Activated CD4-positive, alpha-beta T cell treated with anti-CD3 and anti-CD28 coated beads, Interleukin-2, amount 10 ng/mL, durations not matched to agents 7 days and 5 days (primary cell): ENCODE measurements at regions not wholly inside any gene's neighbourhood (a gene's known extent, or its start where the extent isn't known, plus 50 kb on each side); places are given as distances from the start of the nearest gene placed in this dataset.

Source experiments
- CTCF ChIA-PET: fragments of 350-600 bp; sonication (Branson Sonifier 250); formaldehyde crosslinking; loops from one replicate; lab custom pipeline; 2021; ENCODE audit warnings: antibody characterized with exemption; lab: Charles Lee
- POLR2A ChIA-PET: fragments of 350-600 bp; sonication (Branson Sonifier 250); formaldehyde crosslinking; loops from one replicate; lab custom pipeline; 2021; ENCODE audit warnings: antibody characterized with exemption; lab: Charles Lee
- DNase-seq: peaks from one replicate; pipeline ENCODE4 v3.0.0-alpha.2; 2020
- H3K27ac Mint-ChIP-seq: one replicate; pipeline ENCODE4 v1.8.0; 2021; ENCODE audit warnings: mild to moderate bottlenecking, moderate library complexity, mixed read lengths
- H3K27me3 Mint-ChIP-seq: one replicate; pipeline ENCODE4 v1.8.0; 2021; ENCODE audit warnings: mixed read lengths
- H3K36me3 Mint-ChIP-seq: one replicate; pipeline ENCODE4 v1.8.0; 2021; ENCODE audit warnings: low read depth, mixed read lengths
- H3K4me1 Mint-ChIP-seq: one replicate; pipeline ENCODE4 v1.8.0; 2021; ENCODE audit warnings: mixed read lengths
- H3K4me3 Mint-ChIP-seq: one replicate; pipeline ENCODE4 v1.8.0; 2021; ENCODE audit warnings: mild to moderate bottlenecking, moderate library complexity, mixed read lengths
- H3K9me3 Mint-ChIP-seq: one replicate; pipeline ENCODE4 v1.8.0; 2021; ENCODE audit warnings: mixed read lengths

DNA sequence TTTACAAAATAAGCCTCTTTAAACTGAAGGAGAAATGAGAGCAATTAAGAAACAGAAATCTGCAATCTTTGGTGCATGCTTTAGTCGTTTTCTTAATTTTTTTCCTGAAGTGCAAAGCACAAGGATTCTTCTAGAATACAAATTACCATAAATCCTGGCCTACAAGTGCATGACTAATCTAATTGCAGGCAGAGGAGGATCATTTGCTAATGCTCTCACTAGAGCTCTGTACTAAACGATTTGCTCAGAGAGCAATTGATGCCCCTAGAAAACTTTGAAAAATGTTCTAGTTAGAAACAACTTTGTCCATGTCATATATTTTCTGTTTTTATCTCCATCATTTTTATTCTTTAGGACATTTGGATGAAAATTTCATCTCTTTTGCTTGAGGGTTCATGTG is 193.2 kb downstream of the POU4F1 start:
- Mint-ChIP-seq H3K27ac (no peak overlapping the region), H3K27me3 (peaks cover 1% of the 10 kb centered on the region), H3K4me1 (no peaks in the 10 kb centered on the region), H3K9me3 (no peaks in the 10 kb centered on the region), H3K4me3 (no peak overlapping the region), H3K36me3 (no peaks in the 10 kb centered on the region)
- ChIA-PET CTCF (no interaction called here), POLR2A (no interaction called here)
- DNase-seq = no peak

DNA sequence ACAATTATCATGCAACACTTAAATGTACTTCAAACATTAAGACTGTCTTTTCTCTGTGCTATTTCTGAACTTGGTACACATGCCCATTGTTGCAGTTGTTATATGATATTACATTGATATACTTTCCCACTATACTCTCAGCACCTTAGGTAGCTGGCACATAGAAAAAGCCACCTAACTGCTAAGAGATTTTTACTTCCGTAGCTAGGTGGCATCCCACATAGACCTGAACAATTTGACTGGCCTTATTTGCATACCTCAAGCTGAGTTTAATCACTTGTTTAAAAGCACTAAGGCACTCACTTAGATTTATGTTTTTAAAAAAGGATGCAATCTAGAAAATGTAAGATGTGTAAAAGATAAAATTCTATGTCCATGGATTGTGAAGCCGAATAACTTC is 194.2 kb downstream of the POU4F1 start:
- Mint-ChIP-seq H3K4me3 (no peak overlapping the region), H3K9me3 (no peaks in the 10 kb centered on the region), H3K27ac (no peak overlapping the region), H3K27me3 (peaks cover 1% of the 10 kb centered on the region), H3K36me3 (no peaks in the 10 kb centered on the region), H3K4me1 (no peaks in the 10 kb centered on the region)
- ChIA-PET CTCF (no interaction called here), POLR2A (no interaction called here)
- DNase-seq = no peak

DNA sequence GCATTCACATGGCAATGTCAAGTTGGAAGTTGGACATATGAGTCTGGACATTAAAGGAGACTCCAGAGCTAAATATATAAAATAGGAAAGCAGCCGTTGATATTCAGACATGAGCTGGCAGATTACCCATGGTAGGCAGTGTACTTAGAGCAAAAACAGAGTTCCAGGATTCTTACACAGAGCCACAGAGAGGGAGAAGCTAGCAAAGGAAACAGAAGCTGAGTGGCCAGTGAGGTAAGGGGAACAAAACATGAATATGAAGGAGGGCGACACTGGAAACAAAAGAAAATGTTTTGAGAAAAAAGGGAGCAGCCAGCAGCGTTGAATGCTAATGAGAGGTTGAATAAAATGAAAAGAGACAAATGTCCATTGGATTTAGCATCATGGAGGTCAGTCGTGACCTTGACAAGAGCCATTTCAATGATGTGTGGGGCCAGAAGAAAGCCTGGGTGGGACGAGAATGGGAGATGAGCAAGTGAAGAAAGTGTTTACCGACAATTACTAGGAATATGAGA is 198.4 kb downstream of the POU4F1 start:
- H3K36me3 Mint-ChIP-seq = no peaks in the 10 kb centered on the region
- CTCF ChIA-PET = no interaction called here
- H3K4me1 Mint-ChIP-seq = no peaks in the 10 kb centered on the region
- no peak overlapping the region for H3K27ac Mint-ChIP-seq
- H3K4me3 Mint-ChIP-seq = no peak overlapping the region
- no peak for DNase-seq
- no peaks in the 10 kb centered on the region for H3K27me3 Mint-ChIP-seq
- H3K9me3 Mint-ChIP-seq = no peaks in the 10 kb centered on the region
- POLR2A ChIA-PET = interaction anchor here (0.5 kb wide), 1 partner anchor 92 kb away, joined by 3 read pairs; no protein-coding TSS in a partner anchor

- H3K9me3 Mint-ChIP-seq = no peaks in the 10 kb centered on the region
- H3K4me1 Mint-ChIP-seq = no peaks in the 10 kb centered on the region
- CTCF ChIA-PET = no interaction called here
- no peak overlapping the region for H3K4me3 Mint-ChIP-seq
- POLR2A ChIA-PET = no interaction called here
- no peaks in the 10 kb centered on the region for H3K36me3 Mint-ChIP-seq
- no peak overlapping the region for H3K27ac Mint-ChIP-seq
- H3K27me3 Mint-ChIP-seq = no peaks in the 10 kb centered on the region
- DNase-seq = no peak
Observed at GRCh38 chr13:78402708-78403400, 200.5 kb downstream of the POU4F1 start.

- no peaks in the 10 kb centered on the region for H3K4me1 Mint-ChIP-seq
- ChIA-PET POLR2A (no interaction called here), CTCF (no interaction called here)
- no peak for DNase-seq
- H3K27ac Mint-ChIP-seq = no peak overlapping the region
- H3K9me3 Mint-ChIP-seq = no peaks in the 10 kb centered on the region
- H3K27me3 Mint-ChIP-seq = no peaks in the 10 kb centered on the region
- no peaks in the 10 kb centered on the region for H3K36me3 Mint-ChIP-seq
- no peak overlapping the region for H3K4me3 Mint-ChIP-seq
Observed at GRCh38 chr13:78401873-78402707, 201.3 kb downstream of the POU4F1 start.

- Mint-ChIP-seq H3K36me3 (no peaks in the 10 kb centered on the region), H3K27ac (no peak overlapping the region), H3K27me3 (no peaks in the 10 kb centered on the region), H3K9me3 (no peaks in the 10 kb centered on the region), H3K4me1 (no peaks in the 10 kb centered on the region), H3K4me3 (no peak overlapping the region)
- no peak for DNase-seq
- ChIA-PET CTCF (no interaction called here), POLR2A (no interaction called here)
Observed at GRCh38 chr13:78398743-78399410, 204.5 kb downstream of the POU4F1 start.

DNA sequence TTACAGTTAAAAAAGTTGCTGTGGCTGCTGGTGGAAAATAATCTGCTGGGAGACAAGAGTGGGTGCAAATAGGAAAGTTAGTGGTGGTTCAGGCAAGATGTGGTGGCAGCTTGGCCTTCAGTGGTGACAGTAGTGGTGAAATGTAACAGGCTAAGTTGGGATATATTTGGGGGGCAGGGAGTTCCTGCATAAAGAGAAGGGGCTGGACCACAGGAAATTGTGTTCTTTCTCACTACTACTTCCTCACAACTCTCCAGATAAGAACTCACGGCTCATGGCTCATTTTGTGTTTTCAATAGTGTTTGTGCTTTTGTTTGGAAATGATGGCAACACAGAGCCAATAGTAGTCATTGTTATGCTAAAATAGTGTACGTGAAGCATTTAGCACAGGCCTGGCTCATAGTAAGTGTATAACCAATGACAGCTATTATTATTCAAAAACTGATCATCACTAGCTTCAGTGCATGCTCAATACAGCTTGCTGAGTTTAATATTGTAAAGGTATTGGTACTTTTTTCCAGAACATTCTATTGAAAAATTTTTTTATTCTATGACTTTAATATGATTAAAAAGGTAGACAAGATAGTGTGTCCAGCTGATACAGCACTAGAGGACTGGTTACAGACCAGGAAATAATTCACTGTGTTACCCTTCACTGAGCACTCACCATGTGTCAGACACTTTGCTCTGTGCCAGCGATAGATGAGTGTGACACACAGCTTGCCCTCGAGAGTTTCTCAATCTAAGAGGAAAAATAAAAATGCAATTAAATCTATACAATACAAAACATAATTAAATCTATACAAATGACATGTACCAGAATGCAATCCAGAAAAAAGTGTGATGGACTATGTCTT is 209.8 kb downstream of the POU4F1 start:
- no peaks in the 10 kb centered on the region for H3K27me3 Mint-ChIP-seq
- no peak overlapping the region for H3K27ac Mint-ChIP-seq
- CTCF ChIA-PET = interaction anchor here (0.6 kb wide), 1 partner anchor 25 kb away, joined by 3 read pairs; no protein-coding TSS in a partner anchor
- no peaks in the 10 kb centered on the region for H3K4me1 Mint-ChIP-seq
- DNase-seq = no peak
- no peak overlapping the region for H3K4me3 Mint-ChIP-seq
- POLR2A ChIA-PET = no interaction called here
- no peaks in the 10 kb centered on the region for H3K9me3 Mint-ChIP-seq
- H3K36me3 Mint-ChIP-seq = no peaks in the 10 kb centered on the region

DNA sequence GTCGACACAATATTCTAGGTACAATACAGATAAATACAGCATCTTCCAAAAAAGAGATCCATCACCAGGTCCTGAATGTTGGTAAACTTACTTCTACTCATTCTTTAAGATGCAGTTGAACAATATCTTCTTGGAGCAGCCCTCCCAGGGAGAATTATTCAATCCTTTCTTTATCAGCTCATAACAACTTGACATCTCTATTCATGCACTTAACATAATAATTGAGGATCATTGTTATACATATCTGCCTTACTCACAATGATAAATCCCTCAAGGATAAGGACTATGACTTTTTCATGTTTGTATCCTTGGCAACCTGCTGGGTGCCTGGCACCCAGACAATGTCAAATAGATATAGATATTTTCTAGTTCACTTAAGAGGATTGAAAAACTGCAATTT is 219.5 kb downstream of the POU4F1 start:
- no peak overlapping the region for H3K4me3 Mint-ChIP-seq
- DNase-seq = no peak
- CTCF ChIA-PET = no interaction called here
- POLR2A ChIA-PET = no interaction called here
- H3K4me1 Mint-ChIP-seq = no peaks in the 10 kb centered on the region
- H3K36me3 Mint-ChIP-seq = no peaks in the 10 kb centered on the region
- H3K9me3 Mint-ChIP-seq = no peaks in the 10 kb centered on the region
- H3K27ac Mint-ChIP-seq = no peak overlapping the region
- no peaks in the 10 kb centered on the region for H3K27me3 Mint-ChIP-seq

DNA sequence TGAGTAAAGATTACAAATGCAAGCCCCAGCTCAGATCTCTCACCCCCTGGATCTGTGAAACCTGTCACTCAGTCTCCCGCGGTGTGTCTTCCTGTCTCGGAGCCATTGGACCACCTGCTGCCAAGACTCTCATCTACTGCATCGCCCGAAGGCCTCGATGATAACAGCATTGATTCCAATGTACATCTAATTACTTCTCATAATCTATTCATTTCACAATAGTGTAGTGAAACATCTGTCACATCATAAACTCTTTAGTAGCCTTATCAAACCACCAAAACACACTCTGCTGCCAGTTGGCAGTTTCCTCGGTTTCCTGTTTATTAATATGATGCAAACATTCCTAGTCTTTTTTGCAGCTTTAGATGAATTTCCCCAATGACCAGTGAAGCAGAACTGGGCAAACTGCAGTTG is 220.3 kb downstream of the POU4F1 start:
- no peak overlapping the region for H3K4me3 Mint-ChIP-seq
- no peak overlapping the region for H3K27ac Mint-ChIP-seq
- no peaks in the 10 kb centered on the region for H3K36me3 Mint-ChIP-seq
- POLR2A ChIA-PET = no interaction called here
- H3K4me1 Mint-ChIP-seq = no peaks in the 10 kb centered on the region
- no peaks in the 10 kb centered on the region for H3K27me3 Mint-ChIP-seq
- no peak for DNase-seq
- CTCF ChIA-PET = no interaction called here
- no peaks in the 10 kb centered on the region for H3K9me3 Mint-ChIP-seq

DNA sequence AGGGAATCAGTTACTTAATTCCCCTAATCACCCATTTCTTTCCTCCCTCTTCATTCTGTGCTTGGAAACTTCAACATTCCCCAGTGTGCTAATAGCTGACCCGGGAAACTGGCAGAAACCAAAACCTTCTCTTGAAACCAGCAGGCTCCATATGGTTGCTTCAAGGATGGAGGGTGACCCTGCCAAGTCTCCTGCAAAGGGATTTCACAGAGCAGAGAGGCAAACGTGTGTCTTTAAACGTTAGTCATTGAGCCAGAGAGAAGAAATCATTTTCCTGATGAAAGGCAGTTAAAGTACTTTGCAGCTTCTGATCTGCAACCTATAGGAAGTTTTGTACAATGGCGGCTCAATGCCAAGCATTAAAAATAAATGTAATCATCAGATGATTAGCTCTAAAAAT is 220.9 kb downstream of the POU4F1 start:
- Mint-ChIP-seq H3K9me3 (no peaks in the 10 kb centered on the region), H3K27ac (no peak overlapping the region), H3K27me3 (no peaks in the 10 kb centered on the region), H3K36me3 (no peaks in the 10 kb centered on the region), H3K4me1 (no peaks in the 10 kb centered on the region), H3K4me3 (no peak overlapping the region)
- ChIA-PET CTCF (interaction anchor here (0.6 kb wide), 1 partner anchor 1696 kb away, joined by 3 read pairs; no protein-coding TSS in a partner anchor), POLR2A (no interaction called here)
- no peak for DNase-seq

DNA sequence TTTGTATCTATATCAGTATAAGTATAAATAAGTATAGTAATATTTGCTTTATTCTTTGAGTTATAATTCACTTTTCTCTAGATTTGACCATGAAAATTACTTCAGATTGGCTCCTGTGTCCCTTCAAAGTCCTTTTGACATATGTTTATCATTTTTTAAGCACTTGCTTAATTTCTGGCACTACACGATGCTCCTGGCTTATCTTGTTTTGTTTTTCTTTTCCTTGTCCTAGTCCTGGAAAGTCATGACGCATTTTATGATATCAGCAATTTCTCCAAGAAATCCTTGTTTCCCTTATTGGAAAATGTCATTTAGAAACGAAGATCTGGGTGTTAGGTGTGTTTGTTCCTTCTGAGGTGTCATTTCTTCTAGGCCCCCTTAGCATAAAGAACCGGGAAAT is 226.5 kb downstream of the POU4F1 start:
- ChIA-PET POLR2A (no interaction called here), CTCF (no interaction called here)
- no peak for DNase-seq
- Mint-ChIP-seq H3K4me3 (no peak overlapping the region), H3K27me3 (no peaks in the 10 kb centered on the region), H3K9me3 (no peaks in the 10 kb centered on the region), H3K4me1 (no peaks in the 10 kb centered on the region), H3K36me3 (no peaks in the 10 kb centered on the region), H3K27ac (no peak overlapping the region)

- no peak for DNase-seq
- Mint-ChIP-seq H3K27me3 (no peaks in the 10 kb centered on the region), H3K27ac (no peak overlapping the region), H3K36me3 (no peaks in the 10 kb centered on the region), H3K4me1 (no peaks in the 10 kb centered on the region), H3K4me3 (no peak overlapping the region), H3K9me3 (no peaks in the 10 kb centered on the region)
- POLR2A ChIA-PET = no interaction called here
- CTCF ChIA-PET = no interaction called here
Observed at GRCh38 chr13:78376033-78376432, 227.3 kb downstream of the POU4F1 start.
